ENCODE measurements at regions not wholly inside any gene's neighbourhood (a gene's known extent, or its start where the extent isn't known, plus 50 kb on each side); places are given as distances from the start of the nearest gene placed in this dataset.

GRCh38 chr2:226190479-226191252, 609.0 kb downstream of the IRS1 start:
- TF ChIP-seq, protein P1, sequence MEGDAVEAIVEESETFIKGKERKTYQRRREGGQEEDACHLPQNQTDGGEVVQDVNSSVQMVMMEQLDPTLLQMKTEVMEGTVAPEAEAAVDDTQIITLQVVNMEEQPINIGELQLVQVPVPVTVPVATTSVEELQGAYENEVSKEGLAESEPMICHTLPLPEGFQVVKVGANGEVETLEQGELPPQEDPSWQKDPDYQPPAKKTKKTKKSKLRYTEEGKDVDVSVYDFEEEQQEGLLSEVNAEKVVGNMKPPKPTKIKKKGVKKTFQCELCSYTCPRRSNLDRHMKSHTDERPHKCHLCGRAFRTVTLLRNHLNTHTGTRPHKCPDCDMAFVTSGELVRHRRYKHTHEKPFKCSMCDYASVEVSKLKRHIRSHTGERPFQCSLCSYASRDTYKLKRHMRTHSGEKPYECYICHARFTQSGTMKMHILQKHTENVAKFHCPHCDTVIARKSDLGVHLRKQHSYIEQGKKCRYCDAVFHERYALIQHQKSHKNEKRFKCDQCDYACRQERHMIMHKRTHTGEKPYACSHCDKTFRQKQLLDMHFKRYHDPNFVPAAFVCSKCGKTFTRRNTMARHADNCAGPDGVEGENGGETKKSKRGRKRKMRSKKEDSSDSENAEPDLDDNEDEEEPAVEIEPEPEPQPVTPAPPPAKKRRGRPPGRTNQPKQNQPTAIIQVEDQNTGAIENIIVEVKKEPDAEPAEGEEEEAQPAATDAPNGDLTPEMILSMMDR (conservative IDR thresholded peaks at IDR 0.05; ENCODE audit: low read depth in 2 of 2) = no peak
- TF ChIP-seq POLR2AphosphoS5 (IDR thresholded peaks at IDR 0.05; ENCODE audit: low read depth) = no peak
- TF ChIP-seq, protein P2, sequence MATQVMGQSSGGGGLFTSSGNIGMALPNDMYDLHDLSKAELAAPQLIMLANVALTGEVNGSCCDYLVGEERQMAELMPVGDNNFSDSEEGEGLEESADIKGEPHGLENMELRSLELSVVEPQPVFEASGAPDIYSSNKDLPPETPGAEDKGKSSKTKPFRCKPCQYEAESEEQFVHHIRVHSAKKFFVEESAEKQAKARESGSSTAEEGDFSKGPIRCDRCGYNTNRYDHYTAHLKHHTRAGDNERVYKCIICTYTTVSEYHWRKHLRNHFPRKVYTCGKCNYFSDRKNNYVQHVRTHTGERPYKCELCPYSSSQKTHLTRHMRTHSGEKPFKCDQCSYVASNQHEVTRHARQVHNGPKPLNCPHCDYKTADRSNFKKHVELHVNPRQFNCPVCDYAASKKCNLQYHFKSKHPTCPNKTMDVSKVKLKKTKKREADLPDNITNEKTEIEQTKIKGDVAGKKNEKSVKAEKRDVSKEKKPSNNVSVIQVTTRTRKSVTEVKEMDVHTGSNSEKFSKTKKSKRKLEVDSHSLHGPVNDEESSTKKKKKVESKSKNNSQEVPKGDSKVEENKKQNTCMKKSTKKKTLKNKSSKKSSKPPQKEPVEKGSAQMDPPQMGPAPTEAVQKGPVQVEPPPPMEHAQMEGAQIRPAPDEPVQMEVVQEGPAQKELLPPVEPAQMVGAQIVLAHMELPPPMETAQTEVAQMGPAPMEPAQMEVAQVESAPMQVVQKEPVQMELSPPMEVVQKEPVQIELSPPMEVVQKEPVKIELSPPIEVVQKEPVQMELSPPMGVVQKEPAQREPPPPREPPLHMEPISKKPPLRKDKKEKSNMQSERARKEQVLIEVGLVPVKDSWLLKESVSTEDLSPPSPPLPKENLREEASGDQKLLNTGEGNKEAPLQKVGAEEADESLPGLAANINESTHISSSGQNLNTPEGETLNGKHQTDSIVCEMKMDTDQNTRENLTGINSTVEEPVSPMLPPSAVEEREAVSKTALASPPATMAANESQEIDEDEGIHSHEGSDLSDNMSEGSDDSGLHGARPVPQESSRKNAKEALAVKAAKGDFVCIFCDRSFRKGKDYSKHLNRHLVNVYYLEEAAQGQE (IDR thresholded peaks at IDR 0.05; ENCODE audit: unreplicated experiment) = no peak
- no peak for TF ChIP-seq EZH2 (IDR thresholded peaks at IDR 0.05; ENCODE audit: low read depth, unreplicated experiment)
- TF ChIP-seq STAT1 (IDR thresholded peaks at IDR 0.05; ENCODE audit: unreplicated experiment) = no peak
- TF ChIP-seq EZH2phosphoT487 (IDR thresholded peaks at IDR 0.05; ENCODE audit: unreplicated experiment) = no peak
- no peak for TF ChIP-seq JUNB (IDR thresholded peaks at IDR 0.05; ENCODE audit: unreplicated experiment)
- TF ChIP-seq CREB1 (CRISPR knock-in tag; IDR thresholded peaks at IDR 0.05; ENCODE audit: low read depth) = no peak
- TF ChIP-seq NANOG (IDR thresholded peaks at IDR 0.05; ENCODE audit: borderline replicate concordance) = no peak
- TF ChIP-seq ZNF331 (CRISPR knock-in tag; IDR thresholded peaks at IDR 0.05; ENCODE audit: low read depth) = no peak
- no peak for TF ChIP-seq ZNF114 (CRISPR knock-in tag; IDR thresholded peaks at IDR 0.05)
- TF ChIP-seq, protein P3, sequence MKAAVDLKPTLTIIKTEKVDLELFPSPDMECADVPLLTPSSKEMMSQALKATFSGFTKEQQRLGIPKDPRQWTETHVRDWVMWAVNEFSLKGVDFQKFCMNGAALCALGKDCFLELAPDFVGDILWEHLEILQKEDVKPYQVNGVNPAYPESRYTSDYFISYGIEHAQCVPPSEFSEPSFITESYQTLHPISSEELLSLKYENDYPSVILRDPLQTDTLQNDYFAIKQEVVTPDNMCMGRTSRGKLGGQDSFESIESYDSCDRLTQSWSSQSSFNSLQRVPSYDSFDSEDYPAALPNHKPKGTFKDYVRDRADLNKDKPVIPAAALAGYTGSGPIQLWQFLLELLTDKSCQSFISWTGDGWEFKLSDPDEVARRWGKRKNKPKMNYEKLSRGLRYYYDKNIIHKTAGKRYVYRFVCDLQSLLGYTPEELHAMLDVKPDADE (IDR thresholded peaks at IDR 0.05) = no peak
- no peak for TF ChIP-seq ZNF462 (CRISPR knock-in tag; IDR thresholded peaks at IDR 0.05)
